Osteocyte (in vitro differentiated cells): ENCODE measurements at regions not wholly inside any gene's neighbourhood (a gene's known extent, or its start where the extent isn't known, plus 50 kb on each side); places are given as distances from the start of the nearest gene placed in this dataset.
"Not testable (repeated sequence)": the region's sequence is repeated elsewhere in the genome, so short reads cannot be mapped to it uniquely, and the experiment has no call there.

Source experiments
- DNase-seq: peaks from one replicate; pipeline ENCODE4 v3.0.0; 2021; ENCODE audit warnings: mixed read lengths; ENCODE audit not compliant: unreplicated experiment; ENCODE audit errors: extremely low spot score
- H3K27ac Mint-ChIP-seq: one replicate; pipeline ENCODE4 v1.8.0; 2021; ENCODE audit warnings: mild to moderate bottlenecking, mixed read lengths; ENCODE audit not compliant: unreplicated experiment
- H3K27me3 Mint-ChIP-seq: one replicate; pipeline ENCODE4 v1.8.0; 2021; ENCODE audit warnings: mixed read lengths; ENCODE audit not compliant: unreplicated experiment
- H3K36me3 Mint-ChIP-seq: one replicate; pipeline ENCODE4 v1.8.0; 2021; ENCODE audit warnings: mixed read lengths; ENCODE audit not compliant: unreplicated experiment
- H3K4me1 Mint-ChIP-seq: one replicate; pipeline ENCODE4 v1.8.0; 2021; ENCODE audit warnings: mixed read lengths; ENCODE audit not compliant: unreplicated experiment
- H3K4me3 Mint-ChIP-seq: one replicate; pipeline ENCODE4 v1.8.0; 2021; ENCODE audit warnings: mild to moderate bottlenecking, moderate library complexity, mixed read lengths; ENCODE audit not compliant: unreplicated experiment
- H3K9me3 Mint-ChIP-seq: one replicate; pipeline ENCODE4 v1.8.0; 2021; ENCODE audit warnings: mixed read lengths; ENCODE audit not compliant: unreplicated experiment
- CTCF ChIP-seq: fragments of 200-600 bp; sonication (generic); IDR thresholded peaks from 2 replicates; pipeline ENCODE4 v1.5.0; 2021; ENCODE audit warnings: antibody characterized with exemption, mild to moderate bottlenecking, moderate library complexity

- not testable (repeated sequence) for DNase-seq, H3K27me3 Mint-ChIP-seq, H3K36me3 Mint-ChIP-seq, H3K4me3 Mint-ChIP-seq, H3K9me3 Mint-ChIP-seq, H3K4me1 Mint-ChIP-seq, H3K27ac Mint-ChIP-seq
Observed at GRCh38 chr1:144516172-144516571, 54.7 kb upstream of the NBPF15 start.

GRCh38 chr1:144516906-144517305 is 55.4 kb upstream of the NBPF15 start:
- not testable (repeated sequence) for H3K27ac Mint-ChIP-seq, H3K9me3 Mint-ChIP-seq, DNase-seq, H3K36me3 Mint-ChIP-seq, H3K4me3 Mint-ChIP-seq, H3K4me1 Mint-ChIP-seq, H3K27me3 Mint-ChIP-seq

GRCh38 chr1:144518439-144518838 is 57.0 kb upstream of the NBPF15 start:
- not testable (repeated sequence) for H3K4me3 Mint-ChIP-seq, H3K27me3 Mint-ChIP-seq, H3K4me1 Mint-ChIP-seq, H3K27ac Mint-ChIP-seq, DNase-seq, H3K36me3 Mint-ChIP-seq, H3K9me3 Mint-ChIP-seq

DNA sequence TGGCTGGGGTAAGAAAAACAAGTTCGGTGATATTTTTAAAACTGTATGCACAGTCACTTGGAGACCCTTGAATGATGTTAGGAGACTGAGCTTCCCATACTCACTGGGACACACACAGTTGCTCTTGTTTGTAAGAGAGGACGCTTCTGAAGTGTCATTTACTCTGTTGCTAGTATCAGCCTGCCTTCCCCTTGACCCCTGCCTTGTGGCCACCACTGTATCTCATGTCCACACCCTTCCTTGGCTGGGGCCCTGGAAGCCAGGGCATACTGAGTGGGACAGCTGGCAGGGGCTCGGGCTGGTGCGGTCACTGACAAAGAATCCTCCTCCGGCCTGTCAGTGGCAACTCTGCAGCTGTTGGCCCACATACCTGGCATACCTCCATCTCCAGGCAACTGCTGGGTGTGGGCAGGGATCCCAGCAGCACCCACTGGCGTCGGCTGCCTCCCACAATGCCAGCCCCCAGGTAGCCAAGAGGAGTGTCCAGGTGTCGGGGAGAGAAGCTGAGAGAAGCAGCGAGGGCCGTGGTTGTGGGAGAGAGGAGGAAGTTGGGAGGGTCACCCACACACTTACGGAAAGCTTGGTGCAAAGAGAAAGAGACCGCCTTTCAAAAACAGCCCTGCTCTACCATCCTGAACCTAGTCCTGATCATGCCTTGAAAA is 58.2 kb upstream of the NBPF15 start:
- not testable (repeated sequence) for H3K36me3 Mint-ChIP-seq, H3K4me1 Mint-ChIP-seq, H3K27ac Mint-ChIP-seq, H3K4me3 Mint-ChIP-seq, H3K9me3 Mint-ChIP-seq, H3K27me3 Mint-ChIP-seq, DNase-seq

DNA sequence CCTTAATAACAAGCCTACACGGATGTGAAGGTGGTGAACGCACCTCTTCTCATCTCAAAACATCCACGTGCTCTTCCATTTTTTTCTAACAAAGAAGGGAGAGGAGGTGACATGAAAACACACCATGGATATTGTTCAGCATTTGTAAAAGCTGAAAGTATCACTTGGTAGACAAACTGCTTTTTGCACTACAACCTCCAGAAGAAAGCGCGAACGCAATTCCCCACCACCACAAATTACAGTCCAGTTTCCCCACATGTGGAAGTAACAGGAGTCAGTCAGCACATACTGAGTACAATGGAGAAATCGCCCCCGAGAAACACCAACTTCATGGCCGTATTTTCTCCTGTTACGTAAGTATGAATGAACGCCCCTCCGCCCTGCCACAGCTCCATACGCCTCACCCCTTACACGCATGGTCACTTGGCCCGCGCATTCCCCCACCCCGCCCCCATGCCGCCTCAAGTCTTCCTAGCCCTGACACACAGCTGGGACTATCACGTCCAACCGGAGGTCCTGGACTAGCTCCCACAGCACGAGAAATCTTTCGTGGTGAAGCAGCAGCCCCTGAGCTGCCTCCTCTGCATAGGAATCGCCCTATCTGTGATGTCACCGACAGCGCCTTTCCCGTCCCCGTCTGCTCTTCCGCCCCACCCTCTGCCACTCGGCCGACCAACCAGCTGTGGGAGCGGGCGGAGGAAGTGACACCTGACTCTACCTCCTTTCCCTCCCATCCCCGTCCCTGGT is 62.4 kb upstream of the NBPF15 start:
- not testable (repeated sequence) for H3K36me3 Mint-ChIP-seq, H3K27me3 Mint-ChIP-seq, H3K9me3 Mint-ChIP-seq, H3K4me1 Mint-ChIP-seq, DNase-seq
- peak overlapping the region; percentile 71 for H3K4me3 Mint-ChIP-seq
- H3K27ac Mint-ChIP-seq: peak overlapping the region; percentile 91

DNA sequence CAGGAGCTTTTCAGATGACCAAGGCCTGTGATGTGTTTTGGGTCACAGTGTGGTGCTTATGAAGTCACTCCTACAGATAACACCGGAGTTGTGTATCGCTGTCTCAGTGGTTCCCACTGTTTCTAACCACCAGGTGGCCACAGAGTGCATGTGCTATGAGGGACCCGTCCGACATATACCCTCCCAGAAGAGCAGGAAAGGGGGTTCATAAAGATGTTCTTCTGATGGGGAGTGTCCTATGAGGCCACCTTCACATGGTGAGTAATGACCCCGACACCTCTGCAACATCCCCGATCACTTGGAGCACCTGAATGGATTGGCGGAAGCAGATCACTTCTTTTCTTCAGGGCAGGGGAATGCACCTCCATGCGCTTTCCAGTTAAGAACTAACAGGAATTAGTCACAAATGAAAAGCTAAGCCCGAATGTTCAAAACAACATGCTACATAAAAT is 60.5 kb upstream of the PPIAL4F start:
- not testable (repeated sequence) for H3K4me1 Mint-ChIP-seq, H3K36me3 Mint-ChIP-seq, H3K9me3 Mint-ChIP-seq, H3K27ac Mint-ChIP-seq, H3K4me3 Mint-ChIP-seq, DNase-seq
- TF ChIP-seq CTCF: peak; percentile 58
- H3K27me3 Mint-ChIP-seq: peaks cover 15% of the 10 kb centered on the region

- H3K36me3 Mint-ChIP-seq, H3K4me1 Mint-ChIP-seq, H3K4me3 Mint-ChIP-seq, H3K27ac Mint-ChIP-seq, H3K9me3 Mint-ChIP-seq, DNase-seq: not testable (repeated sequence)
- H3K27me3 Mint-ChIP-seq: peaks cover 15% of the 10 kb centered on the region
Observed at GRCh38 chr1:144533480-144533879, 59.2 kb upstream of the PPIAL4F start.

DNA sequence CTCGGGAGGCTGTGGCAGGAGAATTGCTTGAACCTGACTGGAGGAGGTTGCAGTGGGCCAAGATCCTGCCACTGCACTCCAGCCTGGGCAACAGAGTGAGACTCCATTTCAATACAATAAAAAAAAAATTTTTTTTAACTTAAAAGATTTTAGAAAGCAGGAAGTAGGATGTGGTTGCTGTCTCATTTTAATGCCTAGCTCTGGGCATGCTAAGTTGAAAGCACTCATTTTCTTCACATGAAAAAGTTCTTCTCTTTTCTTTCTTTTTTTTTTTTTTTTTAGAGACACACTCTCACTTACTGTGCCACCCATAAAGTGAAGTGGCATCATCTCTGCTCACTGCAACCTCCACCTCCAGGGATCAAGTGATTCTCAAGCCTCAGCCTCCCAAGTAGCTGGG is 58.4 kb upstream of the PPIAL4F start:
- not testable (repeated sequence) for H3K9me3 Mint-ChIP-seq, DNase-seq, H3K4me3 Mint-ChIP-seq, H3K27ac Mint-ChIP-seq, H3K4me1 Mint-ChIP-seq, H3K36me3 Mint-ChIP-seq
- H3K27me3 Mint-ChIP-seq: peaks cover 15% of the 10 kb centered on the region

GRCh38 chr1:144536677-144537076 is 56.0 kb upstream of the PPIAL4F start:
- not testable (repeated sequence) for H3K36me3 Mint-ChIP-seq, DNase-seq, H3K4me1 Mint-ChIP-seq, H3K4me3 Mint-ChIP-seq, H3K9me3 Mint-ChIP-seq, H3K27ac Mint-ChIP-seq
- H3K27me3 Mint-ChIP-seq: peaks cover 15% of the 10 kb centered on the region

- H3K27me3 Mint-ChIP-seq: peaks cover 10% of the 10 kb centered on the region
- DNase-seq, H3K9me3 Mint-ChIP-seq, H3K27ac Mint-ChIP-seq, H3K4me3 Mint-ChIP-seq, H3K36me3 Mint-ChIP-seq, H3K4me1 Mint-ChIP-seq: not testable (repeated sequence)
Observed at GRCh38 chr1:144537234-144537633, 55.5 kb upstream of the PPIAL4F start.

DNA sequence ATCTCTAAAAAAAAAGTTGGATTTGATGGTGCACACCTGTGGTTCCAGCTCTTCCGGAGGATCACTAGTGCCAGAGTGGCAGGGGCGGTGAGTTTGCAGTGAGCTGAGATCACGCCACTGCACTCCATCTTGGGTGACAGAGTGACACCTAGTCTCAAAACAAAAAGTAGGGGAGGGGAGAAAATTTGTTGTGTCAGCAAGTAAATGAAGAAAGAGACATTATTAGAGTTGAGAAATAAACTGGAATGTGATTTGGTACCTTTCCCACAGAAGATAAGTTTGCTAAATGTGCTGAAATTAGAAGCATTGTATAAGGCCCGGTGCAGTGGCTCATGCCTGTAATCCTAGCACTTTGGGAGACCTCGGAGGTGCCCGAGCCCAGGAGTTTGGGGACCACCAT is 54.0 kb upstream of the PPIAL4F start:
- DNase-seq, H3K4me1 Mint-ChIP-seq, H3K4me3 Mint-ChIP-seq, H3K36me3 Mint-ChIP-seq, H3K9me3 Mint-ChIP-seq, H3K27ac Mint-ChIP-seq, H3K27me3 Mint-ChIP-seq: not testable (repeated sequence)
